A549 (cell line): ENCODE measurements at regions not wholly inside any gene's neighbourhood (a gene's known extent, or its start where the extent isn't known, plus 50 kb on each side); places are given as distances from the start of the nearest gene placed in this dataset.

Experiments
- BHLHE40 ChIP-seq: IDR thresholded peaks from 2 replicates; pipeline ENCODE4 v1.6.1; 2012; ENCODE audit warnings: low read depth, low read length, inconsistent platforms
- CEBPB ChIP-seq, 2 experiments: fragments of >200 bp in 1 of 2; sonication (Bioruptor Twin) in 1 of 2; formaldehyde crosslinking in 1 of 2; IDR thresholded peaks; 2 replicates each; pipeline ENCODE4 v1.6.1; 2012 to 2016
- CTCF ChIP-seq: fragments of >200 bp; sonication (Bioruptor Twin); formaldehyde crosslinking; IDR thresholded peaks from 3 replicates; pipeline ENCODE4 v1.5.1; 2016
- E2F6 ChIP-seq: IDR thresholded peaks from 2 replicates; pipeline ENCODE4 v1.6.1; 2012; ENCODE audit warnings: low read depth, borderline replicate concordance
- EP300 ChIP-seq, 2 experiments: fragments of >200 bp; sonication (Bioruptor Twin); formaldehyde crosslinking; IDR thresholded peaks; 2 replicates in 1 of 2; 3 replicates in 1 of 2; pipeline ENCODE4 v1.6.1; 2016 to 2017
- HDAC2 ChIP-seq: fragments of 200-600 bp; sonication (generic); IDR thresholded peaks from 2 replicates; pipeline ENCODE4 v1.6.1; 2016
- KDM1A ChIP-seq: fragments of 200-600 bp; sonication (generic); IDR thresholded peaks from 2 replicates; pipeline ENCODE4 v1.6.1; 2016; ENCODE audit warnings: low read depth, mild to moderate bottlenecking
- MAFK ChIP-seq: fragments of 450-650 bp; IDR thresholded peaks from 2 replicates; pipeline ENCODE4 v1.6.1; 2014; ENCODE audit not compliant: partially characterized antibody
- MYC ChIP-seq: IDR thresholded peaks from 2 replicates; pipeline ENCODE4 v1.6.1; 2012; ENCODE audit warnings: mild to moderate bottlenecking, inconsistent platforms, low read length, improper control_type of control experiment, borderline replicate concordance
- NR3C1 ChIP-seq: fragments of >200 bp; sonication (Bioruptor Twin); formaldehyde crosslinking; IDR thresholded peaks from 3 replicates; pipeline ENCODE4 v1.6.1; 2017
- POLR2A ChIP-seq: IDR thresholded peaks from 2 replicates; pipeline ENCODE4 v1.6.1; 2012; ENCODE audit warnings: mild to moderate bottlenecking, low read length
- RAD21 ChIP-seq, 2 experiments: fragments of >200 bp in 1 of 2; sonication (Bioruptor Twin) in 1 of 2; formaldehyde crosslinking in 1 of 2; IDR thresholded peaks in 1 of 2; conservative IDR thresholded peaks in 1 of 2; 2 replicates in 1 of 2; 3 replicates in 1 of 2; pipeline ENCODE4 v1.6.1; 2012 to 2018; ENCODE audit warnings: inconsistent platforms in 1 of 2
- REST ChIP-seq: fragments of 200-600 bp; sonication (generic); IDR thresholded peaks from 2 replicates; pipeline ENCODE4 v1.6.1; 2016; ENCODE audit warnings: antibody characterized with exemption, mild to moderate bottlenecking, moderate library complexity
- USF2 ChIP-seq: fragments of 450-650 bp; IDR thresholded peaks from 2 replicates; pipeline ENCODE4 v1.6.1; 2014; ENCODE audit warnings: antibody characterized with exemption

- TF ChIP-seq RAD21 (conservative IDR thresholded peaks at IDR 0.05 in 1 of 2, IDR thresholded peaks at IDR 0.05 in 1 of 2): no peak
- TF ChIP-seq REST: no peak
- no peak for TF ChIP-seq CEBPB (IDR thresholded peaks at IDR 0.05)
- no peak for TF ChIP-seq BHLHE40
- no peak for TF ChIP-seq E2F6
- TF ChIP-seq KDM1A: no peak
- TF ChIP-seq MAFK: no peak
- no peak for TF ChIP-seq CTCF
- TF ChIP-seq USF2: no peak
- no peak for TF ChIP-seq POLR2A
- TF ChIP-seq EP300 (IDR thresholded peaks at IDR 0.05): no peak
- no peak for TF ChIP-seq NR3C1
- TF ChIP-seq MYC: no peak
- TF ChIP-seq HDAC2: no peak
Measured at GRCh38 chr5:2538169-2538568, 213.3 kb downstream of the IRX2 start.
